Stomach smooth muscle (tissue), 2 donors: ENCODE measurements at regions not wholly inside any gene's neighbourhood (a gene's known extent, or its start where the extent isn't known, plus 50 kb on each side); places are given as distances from the start of the nearest gene placed in this dataset.

Experiments used
- H3K27ac ChIP-seq: one replicate; pipeline ENCODE4 v1.7.0; 2013; ENCODE audit warnings: mild to moderate bottlenecking, low read length, inconsistent platforms
- H3K27me3 ChIP-seq, 2 donors: one replicate each; pipeline ENCODE4 v1.7.0; 2013; ENCODE audit warnings: low read length in 2 of 2; ENCODE audit not compliant: insufficient read depth in 2 of 2, control insufficient read depth in 1 of 2
- H3K36me3 ChIP-seq, 2 donors: one replicate each; pipeline ENCODE4 v1.7.0; 2013; ENCODE audit warnings: low read length in 2 of 2; ENCODE audit not compliant: control insufficient read depth in 2 of 2, insufficient read depth in 2 of 2
- H3K4me1 ChIP-seq: one replicate; pipeline ENCODE4 v1.7.0; 2013; ENCODE audit warnings: low read length; ENCODE audit not compliant: control insufficient read depth, insufficient read depth
- H3K4me3 ChIP-seq, 2 donors: one replicate each; pipeline ENCODE4 v1.7.0; 2013; ENCODE audit warnings: low read length in 2 of 2
- H3K9ac ChIP-seq, 2 donors: one replicate each; pipeline ENCODE4 v1.7.0; 2013; ENCODE audit warnings: low read length in 2 of 2, mild to moderate bottlenecking in 1 of 2
- H3K9me3 ChIP-seq, 2 donors: one replicate each; pipeline ENCODE4 v1.7.0; 2013; ENCODE audit warnings: low read length in 2 of 2; ENCODE audit not compliant: control insufficient read depth in 2 of 2
- donor health status: healthy.
- donor health status: Pancreatic carcinoma.

DNA sequence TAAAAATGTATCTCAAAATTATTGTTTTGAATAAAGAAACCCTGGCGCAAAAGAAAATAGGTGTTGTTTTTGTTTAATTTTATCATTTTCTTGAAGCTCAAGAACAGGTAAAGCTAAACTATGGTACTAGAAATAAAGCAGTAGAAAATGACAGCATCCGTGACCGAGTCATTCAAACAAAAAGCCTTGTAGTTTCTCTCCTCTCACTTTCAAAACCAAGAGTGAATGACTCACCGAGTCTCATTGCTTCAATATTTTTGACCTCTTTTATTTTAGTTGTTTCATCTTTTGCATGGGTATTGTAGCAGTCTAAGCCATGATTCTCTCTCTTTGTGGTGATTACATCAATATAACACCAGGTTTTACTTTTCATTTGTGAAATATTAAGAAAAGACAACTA is 396.5 kb downstream of the POM121L12 start:
- no peaks in the 10 kb centered on the region for H3K9me3 ChIP-seq
- no peak overlapping the region for H3K27ac ChIP-seq
- no peaks in the 10 kb centered on the region for H3K36me3 ChIP-seq
- no peaks in the 10 kb centered on the region for H3K4me1 ChIP-seq
- no peaks in the 10 kb centered on the region for H3K27me3 ChIP-seq
- no peak overlapping the region for H3K4me3 ChIP-seq
- H3K9ac ChIP-seq = no peak overlapping the region

DNA sequence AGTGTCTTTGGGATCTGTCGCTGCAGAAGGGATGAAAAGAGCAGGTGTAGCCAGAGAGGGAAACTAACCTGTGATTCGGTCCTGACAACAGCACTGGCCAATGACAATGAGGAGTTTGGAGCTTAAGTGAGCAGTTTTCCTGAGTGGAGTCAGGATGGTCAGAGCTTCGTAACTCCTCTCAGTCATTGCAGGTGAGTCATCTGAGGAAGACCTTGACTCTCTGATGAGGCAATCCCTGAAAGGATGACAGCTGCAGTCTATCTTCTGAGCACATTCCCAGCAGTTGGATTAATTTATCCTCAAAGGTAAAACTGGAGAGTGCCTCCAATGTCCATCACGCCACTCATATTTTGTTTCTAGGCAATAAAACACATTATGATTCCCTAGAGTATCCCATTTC is 401.9 kb downstream of the POM121L12 start:
- H3K9ac ChIP-seq = no peak overlapping the region
- no peak overlapping the region for H3K27ac ChIP-seq
- H3K36me3 ChIP-seq = no peaks in the 10 kb centered on the region
- no peak overlapping the region for H3K4me3 ChIP-seq
- no peaks in the 10 kb centered on the region for H3K9me3 ChIP-seq
- no peaks in the 10 kb centered on the region for H3K27me3 ChIP-seq
- no peaks in the 10 kb centered on the region for H3K4me1 ChIP-seq

GRCh38 chr7:53446170-53446569 is 410.7 kb downstream of the POM121L12 start:
- Histone ChIP-seq H3K27me3 (no peaks in the 10 kb centered on the region), H3K9ac (no peak overlapping the region), H3K27ac (no peak overlapping the region), H3K36me3 (no peaks in the 10 kb centered on the region), H3K4me1 (no peaks in the 10 kb centered on the region), H3K9me3 (no peaks in the 10 kb centered on the region), H3K4me3 (no peak overlapping the region)

- H3K36me3 ChIP-seq = no peaks in the 10 kb centered on the region
Measured at GRCh38 chr7:53458636-53459035, 423.2 kb downstream of the POM121L12 start.

GRCh38 chr7:53466371-53466770 is 430.9 kb downstream of the POM121L12 start:
- Histone ChIP-seq H3K27ac (no peak overlapping the region), H3K4me1 (no peaks in the 10 kb centered on the region), H3K4me3 (no peak overlapping the region), H3K9me3 (no peaks in the 10 kb centered on the region), H3K36me3 (no peaks in the 10 kb centered on the region), H3K9ac (no peak overlapping the region), H3K27me3 (no peaks in the 10 kb centered on the region)

More at GRCh38 chr7:53458636-53459035, 423.2 kb downstream of the POM121L12 start:
- no peaks in the 10 kb centered on the region for H3K27me3 ChIP-seq
- no peaks in the 10 kb centered on the region for H3K4me1 ChIP-seq
- no peak overlapping the region for H3K4me3 ChIP-seq
- no peak overlapping the region for H3K27ac ChIP-seq
- no peak overlapping the region for H3K9ac ChIP-seq
- H3K9me3 ChIP-seq = no peaks in the 10 kb centered on the region

GRCh38 chr7:53470336-53470970 is 435.0 kb downstream of the POM121L12 start:
- no peak overlapping the region for H3K9ac ChIP-seq
- no peaks in the 10 kb centered on the region for H3K27me3 ChIP-seq
- no peaks in the 10 kb centered on the region for H3K4me1 ChIP-seq
- H3K4me3 ChIP-seq = no peak overlapping the region
- H3K9me3 ChIP-seq = no peaks in the 10 kb centered on the region
- H3K27ac ChIP-seq = no peak overlapping the region
- no peaks in the 10 kb centered on the region for H3K36me3 ChIP-seq

- Histone ChIP-seq H3K4me3 (no peak overlapping the region), H3K9ac (no peak overlapping the region), H3K27ac (no peak overlapping the region), H3K9me3 (no peaks in the 10 kb centered on the region), H3K36me3 (no peaks in the 10 kb centered on the region), H3K27me3 (no peaks in the 10 kb centered on the region), H3K4me1 (no peaks in the 10 kb centered on the region)
Measured at GRCh38 chr7:53473371-53473770, 437.9 kb downstream of the POM121L12 start.

GRCh38 chr7:53475776-53476175 is 440.3 kb downstream of the POM121L12 start:
- no peaks in the 10 kb centered on the region for H3K9me3 ChIP-seq
- no peaks in the 10 kb centered on the region for H3K4me1 ChIP-seq
- no peak overlapping the region for H3K4me3 ChIP-seq
- no peaks in the 10 kb centered on the region for H3K27me3 ChIP-seq
- no peak overlapping the region for H3K9ac ChIP-seq
- H3K36me3 ChIP-seq = no peaks in the 10 kb centered on the region
- H3K27ac ChIP-seq = no peak overlapping the region

DNA sequence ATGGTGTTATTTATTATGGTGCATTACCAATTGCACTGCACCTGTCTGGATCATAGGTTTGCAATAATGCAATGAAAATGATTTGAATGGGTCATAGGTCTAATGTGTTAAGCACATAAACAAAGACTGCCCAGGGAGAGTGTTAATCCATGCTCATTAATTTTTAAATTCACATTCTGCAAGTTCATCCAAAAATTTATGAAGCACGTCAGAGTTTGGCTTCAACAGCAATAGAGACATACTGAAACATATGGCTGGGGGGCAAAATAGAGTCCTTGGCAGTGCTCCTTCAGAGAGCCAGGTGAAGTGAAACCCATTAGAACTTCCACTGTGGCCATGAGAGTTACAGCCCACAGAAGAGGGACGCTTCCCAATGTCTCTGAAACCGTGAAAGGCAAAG is 441.1 kb downstream of the POM121L12 start:
- H3K9ac ChIP-seq = no peak overlapping the region
- H3K4me1 ChIP-seq = no peaks in the 10 kb centered on the region
- no peaks in the 10 kb centered on the region for H3K9me3 ChIP-seq
- no peak overlapping the region for H3K27ac ChIP-seq
- H3K36me3 ChIP-seq = no peaks in the 10 kb centered on the region
- H3K4me3 ChIP-seq = no peak overlapping the region
- no peaks in the 10 kb centered on the region for H3K27me3 ChIP-seq

DNA sequence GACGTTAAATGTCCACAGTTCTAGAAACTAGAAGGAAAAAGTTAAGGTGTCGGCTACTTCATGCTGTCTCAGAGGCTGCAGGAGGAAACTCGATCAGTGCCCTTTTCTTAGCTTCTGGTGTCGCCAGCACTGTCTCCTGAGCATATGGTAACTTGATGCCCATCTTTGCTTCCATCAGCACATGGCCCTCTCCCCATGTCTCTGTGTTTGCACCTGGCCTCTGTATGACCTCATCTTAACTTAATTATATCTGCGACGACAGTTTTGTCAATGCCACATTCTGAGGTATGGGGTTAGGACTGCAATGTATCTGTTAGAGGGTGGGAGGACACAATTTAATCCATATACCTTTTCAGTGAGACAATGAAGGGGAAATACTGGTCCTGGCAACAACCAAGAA is 449.9 kb downstream of the POM121L12 start:
- Histone ChIP-seq H3K4me1 (no peaks in the 10 kb centered on the region), H3K36me3 (no peaks in the 10 kb centered on the region), H3K4me3 (no peak overlapping the region), H3K27me3 (no peaks in the 10 kb centered on the region), H3K27ac (no peak overlapping the region), H3K9ac (no peak overlapping the region), H3K9me3 (no peaks in the 10 kb centered on the region)

GRCh38 chr7:53491051-53491450 is 455.6 kb downstream of the POM121L12 start:
- Histone ChIP-seq H3K9me3 (peaks cover 0 to 3% of the 10 kb centered on the region in 2 donors), H3K27me3 (no peaks in the 10 kb centered on the region), H3K36me3 (no peaks in the 10 kb centered on the region), H3K4me1 (no peaks in the 10 kb centered on the region), H3K9ac (no peak overlapping the region), H3K27ac (no peak overlapping the region), H3K4me3 (no peak overlapping the region)
